ENCODE measurements at regions not wholly inside any gene's neighbourhood (a gene's known extent, or its start where the extent isn't known, plus 50 kb on each side); places are given as distances from the start of the nearest gene placed in this dataset.

DNA sequence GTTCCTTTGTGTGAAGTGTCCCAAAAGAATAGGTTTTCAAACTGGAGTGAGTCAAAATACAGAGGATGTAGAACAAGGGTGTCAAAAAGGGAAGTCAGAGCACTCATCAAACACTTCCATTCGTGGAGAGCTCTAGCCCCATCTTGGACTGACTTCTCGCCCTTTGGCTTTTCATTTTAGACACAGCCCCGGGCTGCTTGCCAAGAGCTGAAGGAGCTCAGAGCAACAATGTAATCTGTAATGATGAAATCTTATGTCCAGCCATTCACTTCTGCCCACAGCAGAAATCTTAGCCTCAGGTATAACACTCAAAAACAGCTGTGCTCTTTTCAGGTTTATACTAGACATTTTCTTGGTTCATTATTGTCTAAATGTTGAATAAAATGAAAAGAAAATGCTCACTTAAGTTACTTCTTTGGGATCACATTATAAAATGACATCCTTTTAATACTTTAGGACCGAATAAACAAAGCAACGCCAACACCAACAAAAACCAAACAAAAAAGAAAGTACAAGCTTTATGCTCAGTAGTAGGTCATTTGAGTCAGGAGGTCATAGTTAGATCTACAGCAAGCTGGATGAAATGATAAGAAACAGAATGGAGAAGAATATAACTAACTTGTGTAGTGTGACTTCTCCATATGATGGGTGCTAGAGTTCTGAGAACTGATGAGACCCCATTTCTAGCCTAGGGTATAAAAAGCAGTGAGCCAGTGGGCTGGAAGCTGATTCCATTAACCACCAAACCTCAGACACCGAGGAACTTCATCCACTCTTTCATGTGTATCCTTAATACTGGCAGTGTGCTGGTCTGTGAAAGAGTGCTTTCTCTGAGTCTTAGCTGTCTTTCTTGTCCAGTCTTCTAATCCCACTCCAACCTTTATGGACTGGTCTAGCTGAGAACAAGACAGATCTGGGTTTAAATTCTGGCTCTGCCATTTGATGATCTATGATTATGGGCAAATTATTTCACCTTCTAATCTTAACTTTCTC, 131.8 kb upstream of the SLC7A14 start:
- DNase-seq, result no peak
- intact Hi-C loops (cut with DNase I), result no loop called here

DNA sequence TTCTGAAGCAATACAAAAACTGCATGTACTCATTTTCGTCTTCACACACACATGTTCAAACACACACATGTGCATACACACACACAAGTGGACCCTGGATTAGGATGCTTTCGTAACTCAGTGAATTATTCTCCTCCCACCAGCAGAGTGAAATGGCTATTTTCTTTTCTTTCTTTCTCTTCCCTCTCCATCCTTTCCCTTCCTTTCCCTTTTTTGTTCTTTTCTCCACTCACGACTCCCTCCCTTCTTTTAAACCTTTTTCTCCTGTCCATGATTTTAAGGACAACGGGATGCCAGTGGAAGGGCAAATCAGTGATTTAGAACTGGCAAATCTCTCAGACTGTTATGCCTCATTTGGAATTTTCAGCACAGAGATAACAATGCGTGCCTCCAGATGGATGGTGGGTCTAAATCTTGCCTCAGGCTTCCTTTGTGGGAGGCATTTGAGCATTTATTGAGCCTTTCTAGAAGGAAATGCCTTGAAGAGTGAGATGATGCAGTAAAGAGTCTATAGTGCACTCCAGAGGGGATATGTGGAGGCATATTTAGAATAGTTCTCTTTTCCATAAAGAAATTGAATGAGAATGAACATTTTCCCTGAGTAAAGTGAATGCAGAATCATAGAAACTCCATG, 130.4 kb upstream of the SLC7A14 start:
- DNase-seq, result no peak
- intact Hi-C loops (cut with DNase I), result no loop called here

DNA sequence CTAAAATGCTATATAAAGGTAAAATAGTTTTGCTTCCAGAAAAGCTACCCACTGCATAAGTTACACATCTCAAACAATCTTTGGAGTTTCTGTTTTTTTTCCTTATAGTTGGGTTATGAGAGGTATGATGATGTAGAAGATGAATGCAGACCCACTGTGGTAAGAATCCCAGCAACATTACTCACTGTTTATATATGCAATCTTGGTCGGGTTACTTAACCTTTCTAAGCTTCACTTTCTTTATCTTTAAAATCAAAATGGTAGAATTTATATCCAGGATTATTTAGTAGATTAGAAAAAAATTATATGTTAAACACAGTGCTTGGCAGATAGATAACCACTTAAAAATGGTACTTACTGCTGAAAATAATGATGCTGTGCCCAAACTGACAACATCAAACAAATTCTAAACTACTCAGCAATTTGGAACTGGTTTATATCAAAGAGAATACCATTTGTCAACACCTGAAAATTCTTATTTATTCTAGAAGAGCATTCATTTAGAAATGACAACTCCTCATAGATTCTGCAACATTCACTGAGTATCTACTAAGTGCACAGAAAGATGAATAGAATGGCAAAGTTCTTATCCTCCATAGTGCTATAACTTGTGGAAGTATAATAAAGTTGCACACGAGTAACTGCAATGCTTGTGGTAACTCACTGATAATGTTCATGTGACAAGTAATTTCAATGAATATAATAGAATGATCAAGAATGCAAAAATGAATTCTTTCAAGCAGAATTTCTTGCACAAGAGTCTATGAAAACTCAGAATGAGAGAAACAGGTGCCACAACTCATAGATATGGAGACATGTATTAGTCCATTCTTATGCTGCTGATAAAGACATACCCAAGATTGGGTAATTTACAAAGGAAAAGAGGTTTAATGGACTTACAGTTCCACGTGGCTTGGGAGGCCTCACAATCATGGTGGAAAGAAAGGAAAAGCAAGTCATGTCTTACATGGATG, 129.0 kb upstream of the SLC7A14 start:
- DNase-seq, result no peak
- intact Hi-C loops (cut with DNase I), result no loop called here

DNA sequence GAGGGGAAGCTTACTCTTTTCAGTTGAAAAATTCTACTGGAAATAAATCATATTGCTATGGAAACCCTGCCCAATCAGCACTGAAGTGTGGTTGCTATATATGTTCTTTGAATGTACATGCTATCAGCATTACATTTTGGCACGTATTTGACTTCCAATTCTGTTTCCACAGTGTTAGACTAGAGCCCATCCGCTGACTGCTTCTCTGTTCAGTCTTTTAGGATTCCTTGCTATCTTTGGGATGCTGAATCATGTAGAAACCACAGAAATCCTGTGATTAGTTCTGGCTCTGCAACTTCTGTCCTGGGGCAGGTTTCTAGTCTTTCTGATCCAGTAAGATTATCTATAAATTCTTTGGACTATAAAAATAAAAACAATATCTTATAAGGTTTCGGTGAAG, 128.2 kb upstream of the SLC7A14 start:
- no peak for DNase-seq
- intact Hi-C loops (cut with DNase I), result no loop called here

DNA sequence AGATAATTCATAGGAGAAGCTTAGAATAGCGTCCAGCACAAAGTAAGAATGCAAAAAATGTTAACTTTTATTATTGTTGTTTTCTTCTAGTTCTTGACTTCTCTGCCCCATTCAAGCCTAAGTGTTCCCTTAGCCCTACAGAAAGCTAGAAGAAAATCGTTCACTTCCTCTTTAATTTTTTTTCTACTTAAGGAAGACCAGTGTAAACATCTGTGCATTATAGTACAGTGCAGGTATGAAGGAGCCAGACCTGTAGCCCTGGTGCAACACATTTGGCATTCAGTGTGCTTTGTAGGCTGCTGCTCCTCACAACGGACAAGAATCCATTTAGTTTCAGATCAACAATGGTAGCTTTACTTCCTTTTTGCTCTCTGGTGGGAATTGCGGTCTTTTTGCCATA, 127.8 kb upstream of the SLC7A14 start:
- no peak for DNase-seq
- intact Hi-C loops (cut with DNase I), result no loop called here

DNA sequence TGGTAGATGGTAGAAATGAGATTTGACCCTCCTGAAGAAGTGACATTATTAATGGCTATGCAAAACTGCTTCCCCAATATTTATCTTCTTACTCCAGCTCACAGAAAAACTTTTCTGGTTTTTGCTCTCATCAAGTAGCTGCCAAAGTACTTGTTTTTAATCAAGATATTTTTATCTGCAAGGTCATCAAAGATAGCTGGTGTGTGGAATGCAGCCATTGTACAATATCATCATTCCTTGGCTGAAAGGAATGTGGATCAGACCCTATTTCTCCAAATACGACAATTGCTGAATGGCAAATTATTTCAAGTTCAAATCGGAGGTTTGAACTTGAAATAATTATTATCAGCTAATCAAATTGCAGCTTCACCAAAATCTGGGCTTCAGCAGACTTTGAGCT, 126.9 kb upstream of the SLC7A14 start:
- no peak for DNase-seq
- intact Hi-C loops (cut with DNase I), result no loop called here

DNA sequence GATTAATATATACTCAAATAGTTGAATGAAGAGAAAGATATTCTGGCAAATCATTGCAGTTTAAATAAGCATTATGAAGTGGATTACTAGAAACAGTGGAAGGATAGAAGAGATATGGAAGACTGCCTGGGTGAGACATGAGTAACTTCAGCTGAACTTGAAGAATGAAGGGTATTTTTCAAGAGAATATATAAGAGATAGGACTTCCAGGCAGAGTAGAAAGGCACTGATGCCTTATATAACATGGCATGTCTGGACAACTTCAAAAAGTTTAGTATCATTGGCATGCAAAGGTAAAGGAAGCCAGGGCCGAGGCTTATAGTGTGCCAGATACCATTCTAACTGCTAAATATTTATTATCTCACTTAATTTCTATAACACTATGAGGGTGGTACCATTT, 126.5 kb upstream of the SLC7A14 start:
- intact Hi-C loops (cut with DNase I), result no loop called here
- no peak for DNase-seq

DNA sequence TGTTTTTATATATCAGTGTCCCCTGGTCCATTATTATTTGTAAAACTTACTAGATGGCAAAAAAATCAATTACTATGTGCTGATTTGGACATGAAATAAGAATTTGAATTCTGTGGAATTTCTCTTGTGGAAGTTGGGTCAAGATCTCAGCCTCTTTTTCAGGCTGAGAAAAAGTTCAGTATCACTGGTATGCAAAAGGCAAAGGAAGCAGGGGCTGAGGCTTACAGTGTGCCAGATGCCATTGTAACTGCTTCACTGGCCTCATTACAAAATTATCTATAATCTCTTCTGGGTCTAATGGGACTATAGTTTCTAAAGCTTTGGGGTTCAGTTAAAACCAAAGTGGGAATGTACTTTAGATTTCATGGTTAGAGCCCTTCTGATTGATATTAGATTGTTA, 125.9 kb upstream of the SLC7A14 start:
- intact Hi-C loops (cut with DNase I), result no loop called here
- no peak for DNase-seq

DNA sequence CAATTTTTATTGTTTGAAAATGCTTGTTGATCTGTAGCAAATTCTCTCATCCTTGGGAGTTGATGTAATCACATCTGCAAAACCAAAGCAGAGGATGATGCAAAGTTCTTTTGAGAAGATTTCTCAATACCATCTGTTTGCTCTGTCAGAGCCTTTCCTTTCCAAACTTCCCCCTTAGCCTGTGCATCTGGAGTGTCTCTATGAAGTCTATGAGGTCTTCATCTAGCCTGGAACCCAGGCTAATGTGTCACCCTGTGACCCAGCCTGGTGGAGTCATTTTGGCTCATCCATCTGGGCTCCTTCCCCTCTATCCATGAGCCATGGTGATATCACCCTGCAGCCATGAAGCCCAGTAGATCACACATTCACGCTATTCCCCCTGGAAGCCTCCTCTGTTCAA, 123.2 kb upstream of the SLC7A14 start:
- DNase-seq, result no peak
- intact Hi-C loops (cut with DNase I), result no loop called here

DNA sequence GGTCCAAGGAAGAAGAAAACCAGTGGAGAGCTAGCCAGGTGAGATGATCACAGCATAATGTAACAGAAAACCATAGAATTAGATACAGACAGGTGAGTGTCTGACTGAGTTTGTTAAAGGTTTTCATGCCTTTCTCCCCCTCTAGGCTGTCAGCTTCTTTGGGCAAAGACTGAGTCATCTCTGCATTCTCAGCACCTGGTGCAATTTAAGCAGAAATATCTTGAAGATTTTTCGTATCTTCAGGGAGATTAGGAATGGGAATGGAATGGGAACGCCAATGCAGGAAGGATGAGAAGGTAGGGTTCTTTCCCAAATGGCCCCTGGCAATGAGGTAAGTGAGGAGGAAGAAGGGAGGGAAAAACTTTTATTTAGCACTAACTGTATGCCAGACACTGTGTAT, 122.0 kb upstream of the SLC7A14 start:
- DNase-seq, result peak in 3 of 42 donors; percentile 18 to 47 (median 32)
- intact Hi-C loops (cut with DNase I), result no loop called here

DNA sequence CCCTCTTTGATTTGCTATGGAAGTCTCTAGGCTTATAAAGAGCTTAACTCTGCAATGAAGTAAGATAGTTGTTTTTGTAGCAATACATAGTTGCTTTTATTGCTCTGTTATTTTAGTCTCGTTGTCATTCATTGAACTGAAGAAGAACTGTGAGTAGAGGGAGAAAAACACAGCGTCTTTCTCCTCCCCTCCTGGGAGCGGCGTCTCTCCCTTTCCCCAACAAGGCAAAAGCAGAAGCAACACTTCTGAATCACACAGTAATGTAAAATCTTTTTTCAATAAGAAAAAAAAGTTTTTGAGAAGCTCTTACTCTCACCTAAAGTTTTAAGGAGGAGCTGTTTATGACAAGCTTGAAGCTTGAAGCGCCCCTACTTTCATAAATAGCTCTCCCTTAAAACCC, 119.3 kb upstream of the SLC7A14 start:
- DNase-seq, result no peak
- intact Hi-C loops (cut with DNase I), result no loop called here

DNA sequence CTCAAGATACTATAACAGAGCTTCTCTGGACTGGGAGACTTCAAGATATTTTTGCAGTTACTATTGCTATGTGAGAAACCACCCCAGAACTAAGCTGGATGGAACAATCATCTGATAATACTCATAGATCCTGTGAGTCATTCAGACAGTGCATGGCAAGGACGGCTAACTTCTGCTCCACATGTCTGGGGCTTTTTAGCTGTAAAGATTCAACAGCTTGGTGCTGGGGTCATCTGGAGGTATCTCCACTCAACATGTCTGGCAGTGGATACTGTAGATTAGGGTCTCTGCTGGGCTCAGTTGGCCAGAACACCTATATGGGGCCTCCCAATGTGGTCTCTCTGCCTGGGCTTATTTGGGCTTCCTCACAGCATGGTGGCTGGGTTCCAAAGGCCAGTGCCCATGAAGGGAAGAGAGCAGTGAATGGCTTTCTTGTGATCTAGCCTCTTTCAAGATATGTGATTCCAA, 117.3 kb upstream of the SLC7A14 start:
- intact Hi-C loops (cut with DNase I), result no loop called here
- no peak for DNase-seq

DNA sequence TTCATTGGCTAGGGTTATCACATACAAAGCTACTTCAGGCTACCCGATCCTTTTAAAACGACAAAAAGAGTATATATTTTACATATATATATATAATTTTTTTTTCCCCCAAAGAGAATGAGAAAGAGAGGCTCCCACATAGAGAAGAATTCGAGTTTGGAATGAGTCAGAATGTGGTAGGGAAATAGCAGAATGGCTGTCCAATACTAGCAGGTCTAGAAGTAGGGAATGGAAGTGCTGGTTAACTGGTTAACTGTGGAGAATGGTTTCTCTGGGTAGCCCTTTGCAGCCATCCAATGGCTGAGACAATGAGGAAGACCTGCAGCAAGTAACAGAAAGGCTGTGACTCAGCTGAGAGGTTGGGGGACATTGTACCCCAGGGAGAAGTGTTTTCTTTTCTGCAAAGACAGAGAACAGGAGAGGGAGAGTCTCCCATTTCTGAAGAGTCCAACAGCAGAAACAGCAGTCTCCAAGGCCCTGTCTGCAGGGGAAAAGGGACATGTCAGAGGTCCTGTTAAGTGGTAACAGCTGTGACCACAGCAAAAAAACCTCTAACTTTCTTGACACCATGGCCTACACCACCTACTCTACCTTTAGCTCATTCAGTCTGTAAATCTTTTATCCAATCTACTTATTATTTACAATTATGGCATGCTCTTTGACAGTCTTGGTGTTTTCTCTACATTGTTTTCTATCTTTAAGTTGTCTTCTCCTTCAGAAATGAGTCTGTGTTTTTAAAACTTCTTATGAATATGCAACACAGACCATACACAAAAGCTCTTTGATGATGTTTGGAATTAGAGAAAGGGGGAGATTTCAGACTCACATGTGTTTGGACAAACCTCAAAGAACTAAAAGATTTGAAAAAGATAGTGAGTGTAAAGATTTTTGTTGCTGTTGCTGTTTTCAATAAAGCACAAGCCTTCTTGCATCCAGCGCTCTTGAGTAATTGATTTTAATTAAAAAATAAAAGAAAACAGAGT, 116.1 kb upstream of the SLC7A14 start:
- no peak for DNase-seq
- intact Hi-C loops (cut with DNase I), result no loop called here

DNA sequence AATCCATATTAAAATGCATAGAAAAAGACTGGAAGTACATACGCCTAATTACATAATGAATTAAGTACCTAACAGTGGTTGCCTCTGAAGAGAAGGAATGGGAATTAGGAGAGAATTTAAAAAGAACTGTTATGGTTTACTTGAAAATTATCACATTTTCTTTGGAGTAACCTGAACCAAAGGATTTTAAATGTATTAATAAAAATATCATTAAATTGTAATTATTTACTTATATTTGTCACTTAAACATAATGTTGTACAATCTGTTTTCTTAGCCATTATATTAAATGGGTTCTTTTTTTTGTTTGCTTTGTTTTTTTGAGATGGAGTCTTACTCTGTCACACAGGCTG, 114.2 kb upstream of the SLC7A14 start:
- intact Hi-C loops (cut with DNase I), result no loop called here

DNA sequence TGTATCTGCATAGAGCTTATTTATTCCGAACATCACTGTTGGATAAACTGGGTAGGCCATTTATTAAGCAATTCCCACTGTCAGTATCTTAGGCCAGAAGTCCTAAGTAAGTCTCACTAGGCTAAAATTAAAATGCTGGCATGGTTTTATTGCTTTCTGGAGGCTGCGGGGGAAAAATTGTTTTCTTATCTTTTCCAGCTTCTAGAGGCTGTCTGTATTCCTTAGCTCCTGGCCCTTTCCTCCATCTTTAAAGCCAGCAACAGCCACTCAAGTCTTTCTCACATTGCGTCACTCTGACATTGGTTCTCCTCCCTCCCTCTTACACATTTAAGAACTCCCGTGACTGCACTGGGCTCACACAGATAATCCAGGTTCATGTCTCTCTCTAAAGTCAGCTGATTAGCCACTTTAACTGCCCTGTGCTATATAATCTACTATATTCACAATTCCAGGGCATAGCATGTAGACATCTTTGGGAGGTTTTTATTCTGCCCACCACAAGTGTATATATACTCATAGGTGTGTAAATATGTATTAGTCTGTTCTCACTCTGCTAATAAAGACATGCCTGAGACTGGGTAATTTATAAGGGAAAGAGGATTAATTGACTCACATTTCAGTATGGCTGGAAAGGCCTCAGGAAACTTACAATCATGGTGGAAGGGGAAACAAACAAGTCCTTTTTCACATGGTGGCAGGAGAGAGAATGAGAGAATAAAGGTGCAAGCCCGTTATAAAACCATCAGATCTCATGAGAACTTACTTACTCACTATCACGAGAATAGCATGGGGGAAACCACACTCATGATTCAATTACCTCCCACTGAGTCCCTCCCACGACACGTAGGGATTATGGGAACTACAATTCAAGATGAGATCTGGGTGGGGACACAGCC, 113.5 kb upstream of the SLC7A14 start:
- peak in 26 of 42 donors; percentile 8 to 83 (median 41) for DNase-seq
- intact Hi-C loops (cut with DNase I), result loop anchor here (10.0 kb wide), 1 partner anchor 285 kb away; the partner anchor contains the start of gene CLDN11

More for the DNA sequence above, 114.2 kb upstream of the SLC7A14 start:
- DNase-seq, result no peak

DNA sequence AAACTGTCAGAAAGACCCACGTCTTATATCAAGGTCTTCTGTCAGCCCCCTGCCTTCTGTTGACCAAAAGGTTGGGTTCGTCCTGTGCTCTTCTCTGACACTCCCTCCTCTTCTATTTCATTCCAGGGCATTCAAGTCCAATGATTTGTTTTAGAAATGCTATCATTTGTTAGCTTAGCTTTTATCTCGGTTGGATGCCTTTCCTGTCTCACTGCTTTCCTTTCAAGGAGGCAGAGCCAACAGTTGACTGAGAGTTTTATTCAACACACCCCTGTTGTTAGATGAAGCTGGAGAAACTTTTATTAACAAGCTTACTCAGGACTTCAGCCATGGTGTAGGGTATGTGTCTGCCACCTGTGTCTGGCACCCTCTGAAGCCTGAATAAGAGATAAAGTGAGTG, 112.0 kb upstream of the SLC7A14 start:
- DNase-seq, result no peak
- intact Hi-C loops (cut with DNase I), result loop anchor here (10.0 kb wide), 1 partner anchor 283 kb away; the partner anchor contains the start of gene CLDN11

DNA sequence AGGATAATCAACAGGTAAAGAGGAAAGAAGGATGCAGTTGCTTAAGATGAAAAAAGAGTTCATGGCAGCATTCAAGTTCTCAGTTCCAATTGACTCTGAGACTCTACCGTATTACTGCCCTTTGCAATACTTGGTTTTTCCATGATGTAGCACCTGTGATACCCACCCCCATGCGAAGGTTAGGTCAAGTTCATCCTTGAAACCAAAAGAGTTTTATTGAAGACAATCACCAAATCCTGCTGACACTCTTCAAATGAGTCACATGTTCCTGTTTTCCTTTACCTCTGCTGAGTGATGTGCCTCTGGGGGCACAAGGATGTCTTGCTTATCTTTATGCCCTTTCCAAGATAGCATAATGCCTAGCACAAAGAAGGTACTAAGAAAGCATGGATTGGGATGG, 111.3 kb upstream of the SLC7A14 start:
- DNase-seq, result no peak
- intact Hi-C loops (cut with DNase I), result loop anchor here (10.0 kb wide), 1 partner anchor 282 kb away; the partner anchor contains the start of gene CLDN11
